ENCODE measurements at regions not wholly inside any gene's neighbourhood (a gene's known extent, or its start where the extent isn't known, plus 50 kb on each side); places are given as distances from the start of the nearest gene placed in this dataset.

- DNase-seq, result no peak
Observed at GRCh38 chr21:15522148-15522547, 207.6 kb upstream of the USP25 start.

- DNase-seq, result no peak
Observed at GRCh38 chr21:15524855-15525254, 204.9 kb upstream of the USP25 start.

- no peak for DNase-seq
Observed at GRCh38 chr21:15526798-15527197, 203.0 kb upstream of the USP25 start.

GRCh38 chr21:15528346-15528745 is 201.4 kb upstream of the USP25 start:
- no peak for DNase-seq

- DNase-seq, result no peak
Observed at GRCh38 chr21:15531986-15532385, 197.8 kb upstream of the USP25 start.

GRCh38 chr21:15533618-15534017 is 196.2 kb upstream of the USP25 start:
- DNase-seq, result no peak

- DNase-seq, result no peak
Observed at GRCh38 chr21:15534450-15534886, 195.3 kb upstream of the USP25 start.

- no peak for DNase-seq
Observed at GRCh38 chr21:15539376-15539775, 190.4 kb upstream of the USP25 start.

GRCh38 chr21:15543473-15543872 is 186.3 kb upstream of the USP25 start:
- no peak for DNase-seq

GRCh38 chr21:15549671-15550070 is 180.1 kb upstream of the USP25 start:
- DNase-seq, result no peak

GRCh38 chr21:15552914-15553494 is 176.8 kb upstream of the USP25 start:
- no peak for DNase-seq

- no peak for DNase-seq
Observed at GRCh38 chr21:15557925-15558324, 171.9 kb upstream of the USP25 start.

- DNase-seq, result no peak
Observed at GRCh38 chr21:15558884-15559283, 170.9 kb upstream of the USP25 start.

- no peak for DNase-seq
Observed at GRCh38 chr21:15559660-15560059, 170.1 kb upstream of the USP25 start.

GRCh38 chr21:15560383-15561056 is 169.3 kb upstream of the USP25 start:
- DNase-seq, result no peak

- no peak for DNase-seq
Observed at GRCh38 chr21:15562748-15563147, 167.0 kb upstream of the USP25 start.

- no peak for DNase-seq
Observed at GRCh38 chr21:15564907-15565306, 164.9 kb upstream of the USP25 start.

GRCh38 chr21:15566703-15567102 is 163.1 kb upstream of the USP25 start:
- no peak for DNase-seq

GRCh38 chr21:15567191-15567590 is 162.6 kb upstream of the USP25 start:
- no peak for DNase-seq

- no peak for DNase-seq
Observed at GRCh38 chr21:15568516-15568915, 161.3 kb upstream of the USP25 start.

- DNase-seq, result no peak
Observed at GRCh38 chr21:15586752-15587427, 142.9 kb upstream of the USP25 start.

GRCh38 chr21:15592271-15592860 is 137.4 kb upstream of the USP25 start:
- DNase-seq, result peak in 1 of 56 donors; percentile 1
